Muscle layer of duodenum (tissue), 2 donors: ENCODE measurements at regions not wholly inside any gene's neighbourhood (a gene's known extent, or its start where the extent isn't known, plus 50 kb on each side); places are given as distances from the start of the nearest gene placed in this dataset.

Experiments
- H3K27ac ChIP-seq: one replicate; pipeline ENCODE4 v1.7.0; 2013; ENCODE audit warnings: mild to moderate bottlenecking, low read length
- H3K27me3 ChIP-seq: one replicate; pipeline ENCODE4 v1.7.0; 2013; ENCODE audit warnings: low read depth, mild to moderate bottlenecking, control low read depth, low read length
- H3K36me3 ChIP-seq, 2 donors: one replicate each; pipeline ENCODE4 v1.7.0; 2013; ENCODE audit warnings: low read length in 2 of 2, control low read depth in 1 of 2, mild to moderate bottlenecking in 1 of 2; ENCODE audit not compliant: insufficient read depth in 2 of 2, control insufficient read depth in 1 of 2
- H3K4me1 ChIP-seq, 2 donors: one replicate each; pipeline ENCODE4 v1.7.0; 2013; ENCODE audit warnings: low read length in 2 of 2, mild to moderate bottlenecking in 2 of 2, control low read depth in 1 of 2, moderate library complexity in 1 of 2; ENCODE audit not compliant: insufficient read depth in 2 of 2, control insufficient read depth in 1 of 2
- H3K4me3 ChIP-seq, 2 donors: one replicate each; pipeline ENCODE4 v1.7.0; 2013; ENCODE audit warnings: low read length in 2 of 2, low read depth in 1 of 2, mild to moderate bottlenecking in 1 of 2
- H3K9me3 ChIP-seq, 2 donors: one replicate each; pipeline ENCODE4 v1.7.0; 2013; ENCODE audit warnings: low read length in 2 of 2, control low read depth in 1 of 2, mild to moderate bottlenecking in 1 of 2; ENCODE audit not compliant: control insufficient read depth in 1 of 2
- donor health status: healthy.

GRCh38 chr3:117881210-117881609, 1153.4 kb downstream of the IGSF11 start:
- H3K36me3 ChIP-seq = no peaks in the 10 kb centered on the region
- no peaks in the 10 kb centered on the region for H3K27me3 ChIP-seq
- H3K4me3 ChIP-seq = no peak overlapping the region
- H3K27ac ChIP-seq = no peak overlapping the region
- no peaks in the 10 kb centered on the region for H3K4me1 ChIP-seq
- H3K9me3 ChIP-seq = no peaks in the 10 kb centered on the region

DNA sequence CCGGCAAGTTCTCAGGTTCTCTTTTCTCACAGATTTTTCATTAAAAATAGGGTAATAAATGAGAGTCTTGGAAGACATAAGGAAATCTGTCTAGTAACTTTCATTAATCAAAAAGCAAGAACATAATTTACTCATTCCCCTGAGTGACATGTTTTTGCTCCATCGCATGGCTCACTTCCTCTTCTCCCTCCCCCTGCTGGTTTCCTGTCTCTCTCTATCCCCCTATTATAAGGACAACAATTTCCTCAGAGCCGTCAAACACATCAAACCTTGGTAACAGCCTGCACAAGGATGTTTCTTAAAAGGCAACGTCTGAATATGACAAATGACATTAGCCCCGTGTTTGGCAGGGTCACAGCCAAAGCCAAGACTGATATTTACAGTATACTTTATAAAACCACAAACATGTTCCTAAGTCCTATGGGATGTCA, 1149.6 kb downstream of the IGSF11 start:
- no peaks in the 10 kb centered on the region for H3K4me1 ChIP-seq
- H3K27ac ChIP-seq = no peak overlapping the region
- H3K27me3 ChIP-seq = no peaks in the 10 kb centered on the region
- H3K9me3 ChIP-seq = no peaks in the 10 kb centered on the region
- no peak overlapping the region for H3K4me3 ChIP-seq
- no peaks in the 10 kb centered on the region for H3K36me3 ChIP-seq

DNA sequence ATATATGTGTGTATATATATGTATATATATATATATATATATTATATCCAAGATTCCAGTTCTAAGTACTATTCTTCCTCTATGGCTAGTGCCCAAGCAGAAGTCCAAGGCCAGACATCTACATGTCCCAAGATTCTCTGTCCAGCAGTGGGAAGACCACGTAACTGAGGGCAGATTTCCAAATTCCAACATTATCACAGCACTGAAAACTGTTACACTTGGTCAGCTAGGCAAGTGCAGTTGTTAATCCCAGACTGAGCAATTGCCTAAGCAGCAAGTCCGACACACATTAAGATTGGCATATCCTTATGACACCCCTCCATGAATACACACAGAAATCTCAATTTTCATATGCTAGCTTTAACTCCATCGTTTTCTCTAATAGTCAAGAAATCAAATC, 1148.5 kb downstream of the IGSF11 start:
- H3K27ac ChIP-seq = no peak overlapping the region
- H3K27me3 ChIP-seq = no peaks in the 10 kb centered on the region
- no peaks in the 10 kb centered on the region for H3K9me3 ChIP-seq
- H3K36me3 ChIP-seq = no peaks in the 10 kb centered on the region
- H3K4me1 ChIP-seq = no peaks in the 10 kb centered on the region
- H3K4me3 ChIP-seq = no peak overlapping the region

DNA sequence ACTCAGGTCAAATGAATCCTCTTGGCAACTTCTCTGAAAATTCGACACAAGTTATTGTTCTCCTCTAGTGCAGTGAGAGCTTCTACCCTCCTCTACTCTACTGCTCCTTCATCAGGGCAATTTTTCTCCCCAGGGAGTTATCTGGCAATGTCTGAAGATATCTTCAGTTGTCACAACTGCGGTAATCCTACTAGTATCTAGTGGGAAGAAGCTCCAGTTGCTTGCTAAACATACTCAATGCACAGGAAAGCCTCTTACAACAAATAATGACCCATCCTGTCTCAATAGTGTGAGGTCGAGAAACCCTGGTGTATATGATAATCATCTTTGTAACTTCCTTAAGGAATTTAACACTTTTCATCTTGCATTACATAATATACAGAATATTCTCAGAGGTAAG, 1147.6 kb downstream of the IGSF11 start:
- Histone ChIP-seq H3K27me3 (no peaks in the 10 kb centered on the region), H3K4me1 (no peaks in the 10 kb centered on the region), H3K36me3 (no peaks in the 10 kb centered on the region)

GRCh38 chr3:117887901-117888300, 1146.7 kb downstream of the IGSF11 start:
- no peak overlapping the region for H3K27ac ChIP-seq
- no peak overlapping the region for H3K4me3 ChIP-seq
- H3K36me3 ChIP-seq = no peaks in the 10 kb centered on the region
- H3K27me3 ChIP-seq = no peaks in the 10 kb centered on the region
- H3K4me1 ChIP-seq = no peaks in the 10 kb centered on the region
- H3K9me3 ChIP-seq = no peaks in the 10 kb centered on the region

More for the DNA sequence above, 1147.6 kb downstream of the IGSF11 start:
- Histone ChIP-seq H3K9me3 (no peaks in the 10 kb centered on the region), H3K4me3 (no peak overlapping the region), H3K27ac (no peak overlapping the region)

DNA sequence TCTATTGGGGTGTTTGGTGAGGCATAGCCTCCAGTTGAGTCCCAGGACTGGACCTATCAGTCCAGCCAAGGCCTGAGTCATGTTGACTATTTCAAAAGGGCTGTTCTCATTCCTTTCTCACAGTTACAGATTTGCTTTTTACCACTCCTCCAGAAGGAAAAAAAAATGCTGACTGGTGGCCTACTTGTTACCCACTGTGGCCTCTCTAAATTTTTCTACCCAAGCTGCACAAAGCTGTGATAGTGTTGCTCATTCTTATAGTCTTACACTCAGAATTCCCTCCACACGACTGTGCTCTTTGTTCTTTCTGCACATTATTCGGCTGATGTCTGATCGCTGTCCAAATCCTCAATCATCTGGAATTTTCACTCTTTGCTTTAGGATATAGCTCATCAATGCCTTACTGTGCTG, 1142.2 kb downstream of the IGSF11 start:
- Histone ChIP-seq H3K4me3 (no peak overlapping the region), H3K36me3 (no peaks in the 10 kb centered on the region), H3K4me1 (no peaks in the 10 kb centered on the region), H3K27me3 (no peaks in the 10 kb centered on the region), H3K9me3 (peaks cover under 1 to 9% of the 10 kb centered on the region in 2 donors), H3K27ac (no peak overlapping the region)

- H3K27me3 ChIP-seq = no peaks in the 10 kb centered on the region
- H3K9me3 ChIP-seq = peaks cover 5 to 14% of the 10 kb centered on the region in 2 donors
- H3K4me1 ChIP-seq = no peaks in the 10 kb centered on the region
- no peak overlapping the region for H3K27ac ChIP-seq
- H3K36me3 ChIP-seq = no peaks in the 10 kb centered on the region
- H3K4me3 ChIP-seq = no peak overlapping the region
These were observed 1141.6 kb downstream of the IGSF11 start for GRCh38 chr3:117893001-117893400.

GRCh38 chr3:117893638-117894037, 1141.0 kb downstream of the IGSF11 start:
- Histone ChIP-seq H3K27ac (no peak overlapping the region), H3K27me3 (no peaks in the 10 kb centered on the region), H3K36me3 (no peaks in the 10 kb centered on the region), H3K4me1 (no peaks in the 10 kb centered on the region), H3K4me3 (no peak overlapping the region), H3K9me3 (peaks cover 5 to 14% of the 10 kb centered on the region in 2 donors)

DNA sequence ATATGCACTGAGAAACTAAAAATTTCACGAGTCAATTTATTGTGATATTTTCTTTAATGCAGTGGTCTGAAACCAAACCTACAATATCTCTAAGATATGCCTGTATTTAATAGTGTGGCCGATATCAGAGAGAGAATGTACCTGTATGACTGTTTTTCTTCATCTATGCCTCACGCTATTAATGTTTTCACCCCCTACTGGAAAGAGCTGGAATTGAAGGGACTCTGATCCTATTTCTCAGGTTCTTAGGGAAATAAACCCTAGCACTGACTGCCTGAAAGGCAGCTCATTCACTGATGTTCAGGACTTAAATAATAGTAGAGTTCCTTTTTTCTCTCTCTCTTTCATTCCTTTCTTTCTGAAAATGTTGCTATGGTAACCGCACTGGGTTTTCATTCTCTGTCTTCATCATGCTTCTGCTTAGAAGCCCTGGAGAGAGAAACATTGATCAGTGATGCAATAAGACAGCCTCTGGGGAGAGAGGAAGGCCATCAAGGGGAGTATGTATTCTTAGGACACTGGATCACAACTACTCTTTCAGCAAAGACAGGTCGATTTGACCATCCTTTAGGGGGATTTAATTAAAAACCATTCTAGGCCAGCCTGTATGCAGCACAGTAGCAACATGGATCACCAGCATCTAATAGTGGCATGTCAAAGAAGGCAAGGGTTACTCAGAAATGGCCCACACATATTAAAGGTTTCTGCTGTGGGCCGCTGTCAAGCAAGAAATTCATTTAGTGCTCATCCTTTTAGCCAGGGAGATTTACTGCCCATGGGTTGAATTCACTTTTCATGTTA, 1135.7 kb downstream of the IGSF11 start:
- no peaks in the 10 kb centered on the region for H3K4me1 ChIP-seq
- no peak overlapping the region for H3K4me3 ChIP-seq

GRCh38 chr3:117903226-117903625, 1131.4 kb downstream of the IGSF11 start:
- Histone ChIP-seq H3K27ac (no peak overlapping the region), H3K36me3 (no peaks in the 10 kb centered on the region), H3K4me1 (no peaks in the 10 kb centered on the region), H3K27me3 (no peaks in the 10 kb centered on the region), H3K9me3 (no peaks in the 10 kb centered on the region), H3K4me3 (no peak overlapping the region)

More for the DNA sequence above, 1135.7 kb downstream of the IGSF11 start:
- Histone ChIP-seq H3K27me3 (no peaks in the 10 kb centered on the region), H3K27ac (no peak overlapping the region), H3K9me3 (peaks cover 5 to 14% of the 10 kb centered on the region in 2 donors), H3K36me3 (no peaks in the 10 kb centered on the region)

DNA sequence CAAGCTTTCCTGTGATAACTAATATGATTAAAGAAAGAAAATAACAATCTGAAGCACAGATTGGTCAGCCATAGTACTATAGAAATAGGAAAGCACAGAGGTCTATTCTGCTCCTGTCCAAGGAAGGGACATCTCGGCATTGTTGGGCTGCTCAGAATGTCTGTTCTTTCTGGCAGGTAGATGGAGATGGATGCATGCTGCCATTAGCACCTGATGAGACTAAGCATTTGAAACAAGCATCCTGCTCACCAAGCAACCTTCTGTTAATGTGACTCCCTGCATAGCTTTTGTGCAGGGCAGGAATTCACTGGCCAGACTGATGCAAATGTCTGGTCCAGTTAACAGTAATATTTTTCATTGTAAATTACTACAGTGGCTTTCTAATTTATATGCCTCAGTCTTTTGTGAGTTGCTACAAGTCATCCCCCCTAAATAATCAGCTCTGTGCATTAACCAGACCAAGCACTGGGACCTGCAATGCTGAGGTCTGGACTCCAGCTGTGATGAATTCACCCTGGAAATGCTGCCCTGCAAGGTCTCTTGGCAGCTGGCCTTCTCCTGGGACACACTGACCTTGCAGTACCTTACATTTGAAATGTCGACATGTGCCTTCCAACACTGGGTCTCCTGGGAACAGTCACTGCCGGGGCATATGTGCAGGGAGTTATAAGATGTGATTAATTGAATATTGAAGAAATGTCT, 1123.7 kb downstream of the IGSF11 start:
- no peaks in the 10 kb centered on the region for H3K9me3 ChIP-seq
- H3K36me3 ChIP-seq = no peaks in the 10 kb centered on the region
- no peak overlapping the region for H3K4me3 ChIP-seq
- H3K27me3 ChIP-seq = no peaks in the 10 kb centered on the region
- no peaks in the 10 kb centered on the region for H3K4me1 ChIP-seq
- H3K27ac ChIP-seq = no peak overlapping the region
